GM23338 (cell line): ENCODE measurements at regions not wholly inside any gene's neighbourhood (a gene's known extent, or its start where the extent isn't known, plus 50 kb on each side); places are given as distances from the start of the nearest gene placed in this dataset.

Experiments
- ATAC-seq: fragments of 200-7000 bp; cut with Tn5 transposase; 3 replicates; pipeline ENCODE4 v1.9.1; 2020
- DNase-seq: peaks from one replicate; pipeline ENCODE4 v3.0.0-alpha.2; 2015; ENCODE audit warnings: low spot score
- H2AFZ ChIP-seq: fragments of 200-600 bp; sonication (generic); 2 replicates; pipeline ENCODE4 v1.8.0; 2016; ENCODE audit warnings: antibody characterized with exemption, mild to moderate bottlenecking, moderate library complexity
- H3F3A ChIP-seq: fragments of 200-600 bp; sonication (generic); replicated peaks from 2 replicates; pipeline ENCODE4 v1.8.0; 2017; ENCODE audit warnings: antibody characterized with exemption, mixed run types, low read depth
- H3K27ac ChIP-seq: fragments of 200-600 bp; sonication (generic); 2 replicates; pipeline ENCODE4 v1.6.1; 2016; ENCODE audit warnings: low read depth
- H3K27me3 ChIP-seq: fragments of 200-600 bp; sonication (generic); 2 replicates; pipeline ENCODE4 v1.8.0; 2016; ENCODE audit warnings: mild to moderate bottlenecking, mixed run types, moderate library complexity; ENCODE audit not compliant: insufficient read depth
- H3K36me3 ChIP-seq: fragments of 200-600 bp; sonication (generic); 2 replicates; pipeline ENCODE4 v1.8.0; 2016; ENCODE audit warnings: mild to moderate bottlenecking; ENCODE audit not compliant: insufficient read depth
- H3K4me1 ChIP-seq: fragments of 200-600 bp; sonication (generic); 2 replicates; pipeline ENCODE4 v1.8.0; 2016; ENCODE audit warnings: mild to moderate bottlenecking, moderate library complexity; ENCODE audit not compliant: insufficient read depth
- H3K4me2 ChIP-seq: fragments of 200-600 bp; sonication (generic); 2 replicates; pipeline ENCODE4 v1.7.1; 2017; ENCODE audit warnings: mixed run types
- H3K4me3 ChIP-seq: fragments of 200-600 bp; sonication (generic); 2 replicates; pipeline ENCODE4 v1.6.1; 2016; ENCODE audit warnings: mixed run types
- H3K79me2 ChIP-seq: fragments of 200-600 bp; sonication (generic); replicated peaks from 2 replicates; pipeline ENCODE4 v1.8.0; 2017; ENCODE audit warnings: mild to moderate bottlenecking; ENCODE audit not compliant: insufficient read depth
- H3K9me2 ChIP-seq: fragments of 200-600 bp; sonication (generic); 2 replicates; pipeline ENCODE4 v1.8.0; 2017; ENCODE audit not compliant: insufficient read depth
- H4K20me1 ChIP-seq: fragments of 200-600 bp; sonication (generic); replicated peaks from 2 replicates; pipeline ENCODE4 v1.8.0; 2017; ENCODE audit warnings: mild to moderate bottlenecking; ENCODE audit not compliant: insufficient read depth
- H3K27ac Mint-ChIP-seq: 2 replicates; pipeline ENCODE4 v1.8.0; 2020; ENCODE audit warnings: inconsistent platforms, mild to moderate bottlenecking, moderate library complexity, mixed read lengths
- H3K27me3 Mint-ChIP-seq: 3 replicates; pipeline ENCODE4 v1.8.0; 2022; ENCODE audit warnings: low read depth, mild to moderate bottlenecking, moderate library complexity, mixed read lengths, inconsistent platforms; ENCODE audit not compliant: insufficient read depth, poor library complexity
- H3K36me3 Mint-ChIP-seq: 3 replicates; pipeline ENCODE4 v1.8.0; 2021; ENCODE audit warnings: low read depth, mild to moderate bottlenecking, inconsistent platforms, moderate library complexity, mixed read lengths
- H3K4me1 Mint-ChIP-seq: 3 replicates; pipeline ENCODE4 v1.8.0; 2020; ENCODE audit warnings: mild to moderate bottlenecking, inconsistent platforms, mixed read lengths
- H3K4me3 Mint-ChIP-seq: 3 replicates; pipeline ENCODE4 v1.8.0; 2021; ENCODE audit warnings: moderate library complexity, mild to moderate bottlenecking, inconsistent platforms, mixed read lengths
- H3K9me3 Mint-ChIP-seq: 3 replicates; pipeline ENCODE4 v1.8.0; 2020; ENCODE audit warnings: moderate library complexity, mild to moderate bottlenecking, inconsistent platforms, mixed read lengths
- CTCF ChIP-seq, 2 experiments: fragments of 200-600 bp in 1 of 2; sonication (generic) in 1 of 2; conservative IDR thresholded peaks; 2 replicates each; pipeline versions ENCODE4 v1.5.1 to v1.6.1; 2016 to 2017; ENCODE audit warnings: antibody characterized with exemption in 2 of 2, low read depth in 2 of 2, mild to moderate bottlenecking in 2 of 2, moderate library complexity in 1 of 2
- ETS1 ChIP-seq: IDR thresholded peaks from 2 replicates; pipeline ENCODE4 v1.6.1; 2016; ENCODE audit warnings: antibody characterized with exemption
- JUNB ChIP-seq: IDR thresholded peaks from one replicate; pipeline ENCODE4 v1.6.1; 2016; ENCODE audit warnings: antibody characterized with exemption; ENCODE audit not compliant: unreplicated experiment
- POLR2AphosphoS5 ChIP-seq: IDR thresholded peaks from 2 replicates; pipeline ENCODE4 v1.6.1; 2016; ENCODE audit warnings: antibody characterized with exemption, low read depth
- ZNF114 ChIP-seq: fragments of 250-450 bp; sonication (Bioruptor Pico); IDR thresholded peaks from 2 replicates; pipeline ENCODE4 v1.5.0; 2020; ENCODE audit warnings: mild to moderate bottlenecking, moderate library complexity
- ZNF331 ChIP-seq: fragments of 250-450 bp; sonication (Bioruptor Pico); IDR thresholded peaks from 2 replicates; pipeline ENCODE4 v1.5.0; 2020; ENCODE audit warnings: low read depth, mild to moderate bottlenecking, moderate library complexity
- TF ChIP-seq, protein P1 (sequence below): IDR thresholded peaks from one replicate; pipeline ENCODE4 v1.6.1; 2018; ENCODE audit warnings: antibody characterized with exemption; ENCODE audit not compliant: unreplicated experiment
- TF ChIP-seq, protein P2 (sequence below): fragments of 250-450 bp; sonication (Bioruptor Pico); IDR thresholded peaks from 2 replicates; pipeline ENCODE4 v1.5.0; 2020; ENCODE audit warnings: mild to moderate bottlenecking, moderate library complexity

- H3K4me2 ChIP-seq: no peak overlapping the region
Measured at GRCh38 chr15:58285212-58285920, 146.4 kb upstream of the LIPC start.

GRCh38 chr15:58285921-58286278 is 145.9 kb upstream of the LIPC start:
- Histone ChIP-seq H3K36me3 (no peaks in the 10 kb centered on the region), H4K20me1 (no peaks in the 10 kb centered on the region), H3K27me3 (no peaks in the 10 kb centered on the region), H3K79me2 (no peaks in the 10 kb centered on the region), H3K9me2 (no peaks in the 10 kb centered on the region), H3K27ac (no peak overlapping the region), H3F3A (no peaks in the 10 kb centered on the region), H2AFZ (no peak overlapping the region), H3K4me3 (no peak overlapping the region), H3K4me1 (no peaks in the 10 kb centered on the region), H3K4me2 (no peak overlapping the region)
- no peaks in the 10 kb centered on the region for H3K36me3 Mint-ChIP-seq
- H3K4me1 Mint-ChIP-seq: peaks cover 12% of the 10 kb centered on the region; the same call in 2 of the 3 replicates
- H3K9me3 Mint-ChIP-seq: no peaks in the 10 kb centered on the region
- no peak for DNase-seq
- H3K27ac Mint-ChIP-seq: no peak overlapping the region
- H3K4me3 Mint-ChIP-seq: no peak overlapping the region
- no peak for ATAC-seq
- peaks cover 5% of the 10 kb centered on the region for H3K27me3 Mint-ChIP-seq
- TF ChIP-seq POLR2AphosphoS5 (no peak), ETS1 (no peak), ZNF331 (CRISPR knock-in tag) (no peak), JUNB (no peak), ZNF114 (CRISPR knock-in tag) (no peak), CTCF (conservative IDR thresholded peaks at IDR 0.05; ENCODE audit: low read depth in 2 of 2) (no peak)
- TF ChIP-seq, protein P1, sequence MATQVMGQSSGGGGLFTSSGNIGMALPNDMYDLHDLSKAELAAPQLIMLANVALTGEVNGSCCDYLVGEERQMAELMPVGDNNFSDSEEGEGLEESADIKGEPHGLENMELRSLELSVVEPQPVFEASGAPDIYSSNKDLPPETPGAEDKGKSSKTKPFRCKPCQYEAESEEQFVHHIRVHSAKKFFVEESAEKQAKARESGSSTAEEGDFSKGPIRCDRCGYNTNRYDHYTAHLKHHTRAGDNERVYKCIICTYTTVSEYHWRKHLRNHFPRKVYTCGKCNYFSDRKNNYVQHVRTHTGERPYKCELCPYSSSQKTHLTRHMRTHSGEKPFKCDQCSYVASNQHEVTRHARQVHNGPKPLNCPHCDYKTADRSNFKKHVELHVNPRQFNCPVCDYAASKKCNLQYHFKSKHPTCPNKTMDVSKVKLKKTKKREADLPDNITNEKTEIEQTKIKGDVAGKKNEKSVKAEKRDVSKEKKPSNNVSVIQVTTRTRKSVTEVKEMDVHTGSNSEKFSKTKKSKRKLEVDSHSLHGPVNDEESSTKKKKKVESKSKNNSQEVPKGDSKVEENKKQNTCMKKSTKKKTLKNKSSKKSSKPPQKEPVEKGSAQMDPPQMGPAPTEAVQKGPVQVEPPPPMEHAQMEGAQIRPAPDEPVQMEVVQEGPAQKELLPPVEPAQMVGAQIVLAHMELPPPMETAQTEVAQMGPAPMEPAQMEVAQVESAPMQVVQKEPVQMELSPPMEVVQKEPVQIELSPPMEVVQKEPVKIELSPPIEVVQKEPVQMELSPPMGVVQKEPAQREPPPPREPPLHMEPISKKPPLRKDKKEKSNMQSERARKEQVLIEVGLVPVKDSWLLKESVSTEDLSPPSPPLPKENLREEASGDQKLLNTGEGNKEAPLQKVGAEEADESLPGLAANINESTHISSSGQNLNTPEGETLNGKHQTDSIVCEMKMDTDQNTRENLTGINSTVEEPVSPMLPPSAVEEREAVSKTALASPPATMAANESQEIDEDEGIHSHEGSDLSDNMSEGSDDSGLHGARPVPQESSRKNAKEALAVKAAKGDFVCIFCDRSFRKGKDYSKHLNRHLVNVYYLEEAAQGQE: no peak
- TF ChIP-seq, protein P2, sequence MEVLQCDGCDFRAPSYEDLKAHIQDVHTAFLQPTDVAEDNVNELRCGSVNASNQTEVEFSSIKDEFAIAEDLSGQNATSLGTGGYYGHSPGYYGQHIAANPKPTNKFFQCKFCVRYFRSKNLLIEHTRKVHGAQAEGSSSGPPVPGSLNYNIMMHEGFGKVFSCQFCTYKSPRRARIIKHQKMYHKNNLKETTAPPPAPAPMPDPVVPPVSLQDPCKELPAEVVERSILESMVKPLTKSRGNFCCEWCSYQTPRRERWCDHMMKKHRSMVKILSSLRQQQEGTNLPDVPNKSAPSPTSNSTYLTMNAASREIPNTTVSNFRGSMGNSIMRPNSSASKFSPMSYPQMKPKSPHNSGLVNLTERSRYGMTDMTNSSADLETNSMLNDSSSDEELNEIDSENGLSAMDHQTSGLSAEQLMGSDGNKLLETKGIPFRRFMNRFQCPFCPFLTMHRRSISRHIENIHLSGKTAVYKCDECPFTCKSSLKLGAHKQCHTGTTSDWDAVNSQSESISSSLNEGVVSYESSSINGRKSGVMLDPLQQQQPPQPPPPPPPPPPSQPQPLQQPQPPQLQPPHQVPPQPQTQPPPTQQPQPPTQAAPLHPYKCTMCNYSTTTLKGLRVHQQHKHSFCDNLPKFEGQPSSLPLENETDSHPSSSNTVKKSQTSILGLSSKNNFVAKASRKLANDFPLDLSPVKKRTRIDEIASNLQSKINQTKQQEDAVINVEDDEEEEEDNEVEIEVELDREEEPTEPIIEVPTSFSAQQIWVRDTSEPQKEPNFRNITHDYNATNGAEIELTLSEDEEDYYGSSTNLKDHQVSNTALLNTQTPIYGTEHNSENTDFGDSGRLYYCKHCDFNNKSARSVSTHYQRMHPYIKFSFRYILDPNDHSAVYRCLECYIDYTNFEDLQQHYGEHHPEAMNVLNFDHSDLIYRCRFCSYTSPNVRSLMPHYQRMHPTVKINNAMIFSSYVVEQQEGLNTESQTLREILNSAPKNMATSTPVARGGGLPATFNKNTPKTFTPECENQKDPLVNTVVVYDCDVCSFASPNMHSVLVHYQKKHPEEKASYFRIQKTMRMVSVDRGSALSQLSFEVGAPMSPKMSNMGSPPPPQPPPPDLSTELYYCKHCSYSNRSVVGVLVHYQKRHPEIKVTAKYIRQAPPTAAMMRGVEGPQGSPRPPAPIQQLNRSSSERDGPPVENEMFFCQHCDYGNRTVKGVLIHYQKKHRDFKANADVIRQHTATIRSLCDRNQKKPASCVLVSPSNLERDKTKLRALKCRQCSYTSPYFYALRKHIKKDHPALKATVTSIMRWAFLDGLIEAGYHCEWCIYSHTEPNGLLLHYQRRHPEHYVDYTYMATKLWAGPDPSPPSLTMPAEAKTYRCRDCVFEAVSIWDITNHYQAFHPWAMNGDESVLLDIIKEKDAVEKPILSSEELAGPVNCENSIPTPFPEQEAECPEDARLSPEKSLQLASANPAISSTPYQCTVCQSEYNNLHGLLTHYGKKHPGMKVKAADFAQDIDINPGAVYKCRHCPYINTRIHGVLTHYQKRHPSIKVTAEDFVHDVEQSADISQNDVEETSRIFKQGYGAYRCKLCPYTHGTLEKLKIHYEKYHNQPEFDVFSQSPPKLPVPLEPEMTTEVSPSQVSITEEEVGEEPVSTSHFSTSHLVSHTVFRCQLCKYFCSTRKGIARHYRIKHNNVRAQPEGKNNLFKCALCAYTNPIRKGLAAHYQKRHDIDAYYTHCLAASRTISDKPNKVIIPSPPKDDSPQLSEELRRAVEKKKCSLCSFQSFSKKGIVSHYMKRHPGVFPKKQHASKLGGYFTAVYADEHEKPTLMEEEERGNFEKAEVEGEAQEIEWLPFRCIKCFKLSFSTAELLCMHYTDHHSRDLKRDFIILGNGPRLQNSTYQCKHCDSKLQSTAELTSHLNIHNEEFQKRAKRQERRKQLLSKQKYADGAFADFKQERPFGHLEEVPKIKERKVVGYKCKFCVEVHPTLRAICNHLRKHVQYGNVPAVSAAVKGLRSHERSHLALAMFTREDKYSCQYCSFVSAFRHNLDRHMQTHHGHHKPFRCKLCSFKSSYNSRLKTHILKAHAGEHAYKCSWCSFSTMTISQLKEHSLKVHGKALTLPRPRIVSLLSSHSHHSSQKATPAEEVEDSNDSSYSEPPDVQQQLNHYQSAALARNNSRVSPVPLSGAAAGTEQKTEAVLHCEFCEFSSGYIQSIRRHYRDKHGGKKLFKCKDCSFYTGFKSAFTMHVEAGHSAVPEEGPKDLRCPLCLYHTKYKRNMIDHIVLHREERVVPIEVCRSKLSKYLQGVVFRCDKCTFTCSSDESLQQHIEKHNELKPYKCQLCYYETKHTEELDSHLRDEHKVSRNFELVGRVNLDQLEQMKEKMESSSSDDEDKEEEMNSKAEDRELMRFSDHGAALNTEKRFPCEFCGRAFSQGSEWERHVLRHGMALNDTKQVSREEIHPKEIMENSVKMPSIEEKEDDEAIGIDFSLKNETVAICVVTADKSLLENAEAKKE: no peak

More at GRCh38 chr15:58285212-58285920, 146.4 kb upstream of the LIPC start:
- Histone ChIP-seq H3F3A (no peaks in the 10 kb centered on the region), H3K27ac (no peak overlapping the region), H3K4me1 (no peaks in the 10 kb centered on the region), H4K20me1 (no peaks in the 10 kb centered on the region), H3K36me3 (no peaks in the 10 kb centered on the region), H3K4me3 (no peak overlapping the region), H3K79me2 (no peaks in the 10 kb centered on the region), H2AFZ (peak overlapping the region; percentile 18; the same call in 1 of the 2 replicates), H3K9me2 (no peaks in the 10 kb centered on the region), H3K27me3 (no peaks in the 10 kb centered on the region)
- no peak for DNase-seq
- Mint-ChIP-seq H3K4me3 (no peak overlapping the region), H3K36me3 (no peaks in the 10 kb centered on the region), H3K9me3 (no peaks in the 10 kb centered on the region), H3K4me1 (peaks cover 9% of the 10 kb centered on the region; the same call in 2 of the 3 replicates), H3K27ac (no peak overlapping the region), H3K27me3 (peaks cover 5% of the 10 kb centered on the region)
- TF ChIP-seq JUNB: no peak
- no peak for ATAC-seq
